ENCODE measurements at regions not wholly inside any gene's neighbourhood (a gene's known extent, or its start where the extent isn't known, plus 50 kb on each side); places are given as distances from the start of the nearest gene placed in this dataset.

DNA sequence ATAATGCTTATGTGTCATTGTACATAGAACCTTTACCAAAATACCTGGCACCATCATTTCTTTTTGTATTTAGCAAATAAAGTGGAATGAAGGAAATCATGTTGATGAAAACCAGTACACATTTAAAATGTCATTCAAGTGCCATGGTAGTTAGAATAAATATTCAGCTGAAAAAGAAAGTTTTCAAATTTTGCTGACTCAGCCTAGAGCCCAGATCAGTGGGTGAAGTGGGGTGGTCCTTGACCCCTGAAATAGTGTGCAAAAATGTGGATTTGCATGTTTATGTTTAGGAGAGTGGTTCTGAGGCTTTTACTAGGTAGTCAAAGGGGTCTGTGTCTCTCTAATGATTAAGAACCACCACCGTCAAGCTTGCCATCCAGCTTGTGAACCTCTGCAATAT is 418.7 kb downstream of the ETNK1 start:
- Histone ChIP-seq H3K36me3 (ENCODE audit: control insufficient read depth, insufficient read depth, low read length) (no peaks in the 10 kb centered on the region), H3K27me3 (ENCODE audit: control insufficient read depth, insufficient read depth, low read length) (no peaks in the 10 kb centered on the region), H3K4me3 (ENCODE audit: low read length) (no peak overlapping the region), H3K9me3 (ENCODE audit: control insufficient read depth, insufficient read depth, low read length) (no peaks in the 10 kb centered on the region), H3K27ac (ENCODE audit: low read length) (no peak overlapping the region), H3K4me1 (ENCODE audit: control insufficient read depth, insufficient read depth, low read length) (no peaks in the 10 kb centered on the region; the same call in 1 of the 2 replicates)
- WGBS (ENCODE audit: insufficient coverage, insufficient read length), result no CpG with 5 or more reads among the region's 1 CpG
- no peak for DNase-seq (ENCODE audit: low read depth, low spot score)

DNA sequence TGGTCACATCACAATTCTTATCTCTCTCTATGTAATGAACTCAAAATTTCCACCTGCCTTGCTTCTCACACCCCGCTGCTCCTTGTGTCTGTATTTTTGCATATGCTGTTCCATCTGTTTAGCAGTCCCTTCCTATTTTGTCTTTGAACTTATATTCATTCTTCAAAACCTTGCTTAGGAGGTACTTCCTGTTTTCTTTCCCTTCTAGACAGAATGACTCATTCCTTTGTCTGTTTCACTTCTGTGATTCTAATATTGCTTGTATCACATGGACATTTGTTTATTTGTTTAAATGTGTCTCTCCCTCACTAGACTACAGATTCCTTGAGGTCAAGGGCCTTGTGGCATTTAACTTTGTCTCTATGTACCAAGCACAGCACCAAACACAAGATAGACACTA is 424.2 kb downstream of the ETNK1 start:
- Histone ChIP-seq H3K36me3 (ENCODE audit: control insufficient read depth, insufficient read depth, low read length) (no peaks in the 10 kb centered on the region), H3K27me3 (ENCODE audit: control insufficient read depth, insufficient read depth, low read length) (no peaks in the 10 kb centered on the region), H3K27ac (ENCODE audit: low read length) (no peak overlapping the region), H3K9me3 (ENCODE audit: control insufficient read depth, insufficient read depth, low read length) (no peaks in the 10 kb centered on the region), H3K4me1 (ENCODE audit: control insufficient read depth, insufficient read depth, low read length) (no peaks in the 10 kb centered on the region), H3K4me3 (ENCODE audit: low read length) (no peak overlapping the region)
- no CpG with 5 or more reads among the region's 1 CpG for WGBS (ENCODE audit: insufficient coverage, insufficient read length)
- no peak for DNase-seq (ENCODE audit: low read depth, low spot score)

DNA sequence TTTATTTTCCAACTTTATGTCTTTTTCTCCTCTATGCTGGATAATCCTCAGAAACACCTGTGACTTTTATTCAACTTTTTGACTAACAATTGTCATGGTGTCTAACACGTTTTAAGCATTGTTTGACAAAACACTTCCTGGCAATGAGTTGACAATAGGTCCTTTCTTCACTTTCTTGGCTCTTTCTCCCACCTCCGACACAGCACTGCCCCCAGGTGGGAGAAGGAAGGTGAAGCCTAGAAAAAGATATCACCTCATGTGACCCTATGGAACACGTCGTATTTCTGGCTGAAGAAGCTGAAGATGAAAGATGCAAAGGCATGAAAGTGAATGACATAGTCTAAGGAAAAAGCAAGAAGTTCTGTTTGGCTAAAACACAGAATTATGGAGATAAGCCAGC is 430.0 kb downstream of the ETNK1 start:
- no CpG with 5 or more reads among the region's 4 CpGs for WGBS (ENCODE audit: insufficient coverage, insufficient read length)
- Histone ChIP-seq H3K4me3 (ENCODE audit: low read length) (no peak overlapping the region), H3K27ac (ENCODE audit: low read length) (no peak overlapping the region), H3K27me3 (ENCODE audit: control insufficient read depth, insufficient read depth, low read length) (no peaks in the 10 kb centered on the region), H3K9me3 (ENCODE audit: control insufficient read depth, insufficient read depth, low read length) (no peaks in the 10 kb centered on the region), H3K36me3 (ENCODE audit: control insufficient read depth, insufficient read depth, low read length) (no peaks in the 10 kb centered on the region), H3K4me1 (ENCODE audit: control insufficient read depth, insufficient read depth, low read length) (no peaks in the 10 kb centered on the region)
- DNase-seq (ENCODE audit: low read depth, low spot score), result peak; percentile 39

DNA sequence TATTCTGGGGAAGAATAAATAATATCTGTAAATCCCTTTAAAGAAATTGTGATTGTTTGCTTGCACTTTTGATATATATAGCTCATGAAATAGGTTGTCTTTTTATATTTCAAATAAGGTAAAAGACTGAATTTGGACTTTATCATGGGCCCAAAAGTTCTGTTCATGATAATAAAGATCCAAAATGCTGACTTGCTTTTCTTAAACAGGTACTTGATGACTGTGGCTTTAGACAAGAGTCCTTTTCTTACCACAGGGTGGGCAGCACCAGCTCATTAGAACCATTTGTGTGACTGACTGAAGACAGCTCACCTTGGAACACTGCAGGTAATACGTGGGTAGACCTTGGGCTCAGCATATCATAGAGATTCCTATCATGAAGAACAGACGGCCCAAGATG is 432.6 kb downstream of the ETNK1 start:
- no CpG with 5 or more reads among the region's 2 CpGs for WGBS (ENCODE audit: insufficient coverage, insufficient read length)
- no peak overlapping the region for H3K27ac ChIP-seq (ENCODE audit: low read length)
- no peaks in the 10 kb centered on the region for H3K36me3 ChIP-seq (ENCODE audit: control insufficient read depth, insufficient read depth, low read length)
- H3K4me3 ChIP-seq (ENCODE audit: low read length), result no peak overlapping the region
- no peaks in the 10 kb centered on the region for H3K27me3 ChIP-seq (ENCODE audit: control insufficient read depth, insufficient read depth, low read length)
- H3K4me1 ChIP-seq (ENCODE audit: control insufficient read depth, insufficient read depth, low read length), result no peaks in the 10 kb centered on the region
- DNase-seq (ENCODE audit: low read depth, low spot score), result no peak
- H3K9me3 ChIP-seq (ENCODE audit: control insufficient read depth, insufficient read depth, low read length), result no peaks in the 10 kb centered on the region

DNA sequence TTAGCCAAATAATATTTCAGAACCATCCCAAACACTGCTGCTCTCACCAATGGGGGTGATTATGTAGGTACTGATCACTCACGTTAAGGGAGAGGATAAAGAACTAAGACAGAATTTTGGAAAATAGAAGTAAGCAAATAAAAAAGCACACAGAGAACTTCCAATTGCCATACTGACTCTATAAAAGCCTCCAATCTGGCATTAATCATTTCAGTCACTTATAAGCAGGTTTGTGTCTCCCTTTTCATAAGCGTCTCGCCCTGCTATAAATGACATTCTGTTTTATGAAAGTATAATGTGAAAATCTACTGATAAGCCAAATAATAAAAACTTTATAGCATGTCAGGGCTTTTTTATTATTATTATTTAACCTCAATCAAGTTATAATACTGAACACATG is 435.2 kb downstream of the ETNK1 start:
- H3K4me3 ChIP-seq (ENCODE audit: low read length), result no peak overlapping the region
- no peaks in the 10 kb centered on the region for H3K36me3 ChIP-seq (ENCODE audit: control insufficient read depth, insufficient read depth, low read length)
- H3K27ac ChIP-seq (ENCODE audit: low read length), result no peak overlapping the region
- no peak for DNase-seq (ENCODE audit: low read depth, low spot score)
- no peaks in the 10 kb centered on the region for H3K4me1 ChIP-seq (ENCODE audit: control insufficient read depth, insufficient read depth, low read length)
- no peaks in the 10 kb centered on the region for H3K9me3 ChIP-seq (ENCODE audit: control insufficient read depth, insufficient read depth, low read length)
- no peaks in the 10 kb centered on the region for H3K27me3 ChIP-seq (ENCODE audit: control insufficient read depth, insufficient read depth, low read length)
- no CpG with 5 or more reads among the region's 3 CpGs for WGBS (ENCODE audit: insufficient coverage, insufficient read length)

DNA sequence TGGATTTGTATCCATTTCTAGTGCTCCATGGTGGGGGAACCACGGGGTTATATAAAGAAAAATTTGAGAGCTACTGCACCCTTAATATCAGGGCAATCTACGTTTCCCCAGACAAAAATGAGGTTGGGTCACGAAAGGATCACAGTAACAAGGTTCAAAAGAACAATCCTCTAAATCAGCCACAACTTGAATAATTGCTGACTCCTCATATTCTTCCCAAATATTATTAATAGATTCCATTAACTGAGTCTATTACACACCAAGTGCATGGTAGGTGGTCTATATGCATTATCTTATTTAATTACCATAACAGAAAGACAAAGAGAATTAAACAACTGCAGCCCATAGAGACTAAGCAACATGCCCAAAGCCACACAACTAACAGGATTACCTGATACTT is 438.2 kb downstream of the ETNK1 start:
- H3K4me3 ChIP-seq (ENCODE audit: low read length), result no peak overlapping the region
- H3K36me3 ChIP-seq (ENCODE audit: control insufficient read depth, insufficient read depth, low read length), result no peaks in the 10 kb centered on the region
- no peak for DNase-seq (ENCODE audit: low read depth, low spot score)
- no peaks in the 10 kb centered on the region for H3K27me3 ChIP-seq (ENCODE audit: control insufficient read depth, insufficient read depth, low read length)
- H3K4me1 ChIP-seq (ENCODE audit: control insufficient read depth, insufficient read depth, low read length), result no peaks in the 10 kb centered on the region
- H3K9me3 ChIP-seq (ENCODE audit: control insufficient read depth, insufficient read depth, low read length), result no peaks in the 10 kb centered on the region
- WGBS (ENCODE audit: insufficient coverage, insufficient read length), result no CpG with 5 or more reads among the region's 3 CpGs
- no peak overlapping the region for H3K27ac ChIP-seq (ENCODE audit: low read length)

DNA sequence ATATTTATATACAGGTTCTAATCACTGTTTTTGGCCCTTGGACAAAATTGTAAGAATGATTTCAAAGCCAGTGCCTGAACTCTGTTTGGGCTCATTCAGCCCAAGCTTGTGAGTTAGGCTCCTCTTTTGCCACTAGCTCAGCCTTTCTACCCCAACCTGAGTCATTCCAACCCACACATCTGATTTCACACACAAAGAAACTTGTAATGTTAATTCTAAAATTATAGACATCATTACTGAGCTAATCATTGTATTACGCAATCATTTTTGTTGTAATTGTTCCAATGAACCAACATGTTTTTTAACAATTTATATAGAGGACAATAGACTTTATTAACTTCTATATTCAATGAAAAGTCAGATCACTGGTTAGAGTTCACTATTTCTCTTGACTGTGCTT is 441.1 kb downstream of the ETNK1 start:
- Histone ChIP-seq H3K4me3 (ENCODE audit: low read length) (no peak overlapping the region), H3K36me3 (ENCODE audit: control insufficient read depth, insufficient read depth, low read length) (no peaks in the 10 kb centered on the region), H3K27me3 (ENCODE audit: control insufficient read depth, insufficient read depth, low read length) (no peaks in the 10 kb centered on the region), H3K4me1 (ENCODE audit: control insufficient read depth, insufficient read depth, low read length) (no peaks in the 10 kb centered on the region), H3K27ac (ENCODE audit: low read length) (no peak overlapping the region), H3K9me3 (ENCODE audit: control insufficient read depth, insufficient read depth, low read length) (no peaks in the 10 kb centered on the region)
- WGBS (ENCODE audit: insufficient coverage, insufficient read length), result no CpG with 5 or more reads among the region's 1 CpG
- DNase-seq (ENCODE audit: low read depth, low spot score), result no peak

DNA sequence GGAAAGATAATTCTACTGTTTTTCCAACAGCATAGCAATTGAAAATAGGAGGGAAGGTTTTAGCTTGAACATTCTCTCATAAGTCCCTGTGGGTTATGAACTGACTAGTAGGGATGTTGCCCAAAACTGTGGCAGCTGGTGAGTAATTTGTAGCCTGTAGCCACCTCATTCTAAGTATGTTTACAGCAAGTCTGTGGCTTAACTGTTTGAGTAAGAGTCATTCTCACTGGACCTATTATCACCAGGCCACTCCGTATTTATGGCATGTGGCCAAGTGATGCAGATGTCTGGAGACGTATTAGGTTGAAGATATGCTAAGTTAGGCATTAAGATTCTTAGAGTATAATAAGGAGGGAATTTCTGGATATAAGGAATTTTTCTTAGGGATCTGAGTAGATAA is 458.3 kb downstream of the ETNK1 start:
- Histone ChIP-seq H3K27me3 (ENCODE audit: control insufficient read depth, insufficient read depth, low read length) (no peaks in the 10 kb centered on the region), H3K4me3 (ENCODE audit: low read length) (no peak overlapping the region), H3K4me1 (ENCODE audit: control insufficient read depth, insufficient read depth, low read length) (no peaks in the 10 kb centered on the region), H3K27ac (ENCODE audit: low read length) (no peak overlapping the region), H3K9me3 (ENCODE audit: control insufficient read depth, insufficient read depth, low read length) (no peaks in the 10 kb centered on the region), H3K36me3 (ENCODE audit: control insufficient read depth, insufficient read depth, low read length) (no peaks in the 10 kb centered on the region)
- no peak for DNase-seq (ENCODE audit: low read depth, low spot score)
- no CpG with 5 or more reads among the region's 2 CpGs for WGBS (ENCODE audit: insufficient coverage, insufficient read length)

DNA sequence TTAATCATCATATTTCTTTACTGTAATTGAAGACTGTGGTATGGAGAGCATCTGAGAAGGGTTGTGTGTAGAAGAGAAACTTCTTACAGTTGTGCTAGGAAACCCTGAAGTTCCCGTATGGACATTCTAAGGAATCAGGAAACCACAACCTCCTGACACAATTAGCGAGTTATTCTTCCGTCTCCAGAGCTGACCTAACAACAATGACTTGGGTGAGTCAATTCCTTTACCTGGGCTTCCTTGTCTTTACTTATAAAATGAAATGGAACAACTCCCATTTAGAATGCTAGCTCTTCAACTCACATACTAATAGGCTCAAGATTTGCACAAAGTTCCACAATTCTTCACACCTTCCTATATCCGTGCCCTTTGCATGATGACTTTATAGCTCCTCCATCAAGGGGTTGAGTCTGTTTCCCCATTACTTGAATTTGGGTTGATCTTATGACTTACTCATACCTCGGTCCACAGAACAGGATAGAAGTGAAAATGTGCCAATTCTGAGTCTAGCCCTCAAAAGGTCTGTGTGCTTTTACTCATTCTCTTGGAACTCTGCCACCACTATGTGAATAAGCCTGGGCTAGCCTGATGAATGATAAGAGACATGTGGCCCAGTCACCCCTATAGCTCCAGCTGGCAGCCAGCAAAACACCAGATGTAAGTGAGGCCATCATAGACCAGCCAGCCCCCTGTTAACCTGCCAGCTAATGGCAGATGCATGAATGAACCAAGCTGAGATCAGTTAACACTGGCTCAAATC is 459.4 kb downstream of the ETNK1 start:
- Histone ChIP-seq H3K9me3 (ENCODE audit: control insufficient read depth, insufficient read depth, low read length) (no peaks in the 10 kb centered on the region), H3K27ac (ENCODE audit: low read length) (no peak overlapping the region), H3K4me1 (ENCODE audit: control insufficient read depth, insufficient read depth, low read length) (no peaks in the 10 kb centered on the region), H3K4me3 (ENCODE audit: low read length) (no peak overlapping the region), H3K36me3 (ENCODE audit: control insufficient read depth, insufficient read depth, low read length) (no peaks in the 10 kb centered on the region), H3K27me3 (ENCODE audit: control insufficient read depth, insufficient read depth, low read length) (no peaks in the 10 kb centered on the region)
- WGBS (ENCODE audit: insufficient coverage, insufficient read length), result no CpG with 5 or more reads among the region's 5 CpGs
- DNase-seq (ENCODE audit: low read depth, low spot score), result no peak

DNA sequence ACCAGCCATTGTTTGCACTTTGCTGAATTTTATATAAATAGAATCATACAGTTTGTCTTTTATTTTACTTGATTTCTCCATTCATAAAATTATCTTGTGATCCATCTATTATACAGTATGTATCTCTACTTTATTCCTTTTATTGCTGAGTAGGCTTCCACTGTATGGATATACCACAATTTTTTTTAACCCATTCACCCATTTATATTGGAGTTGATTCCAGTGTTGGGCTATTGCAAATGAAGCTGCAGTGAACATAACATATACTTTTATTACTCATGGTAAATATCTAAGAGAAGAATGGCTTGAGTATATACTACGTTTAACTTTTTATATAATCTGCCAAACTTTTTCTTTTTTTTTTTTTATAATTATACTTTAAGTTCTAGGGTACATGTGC is 463.6 kb downstream of the ETNK1 start:
- no CpG with 5 or more reads among the region's 1 CpG for WGBS (ENCODE audit: insufficient coverage, insufficient read length)
- no peaks in the 10 kb centered on the region for H3K36me3 ChIP-seq (ENCODE audit: control insufficient read depth, insufficient read depth, low read length)
- no peaks in the 10 kb centered on the region for H3K27me3 ChIP-seq (ENCODE audit: control insufficient read depth, insufficient read depth, low read length)
- H3K27ac ChIP-seq (ENCODE audit: low read length), result no peak overlapping the region
- H3K4me1 ChIP-seq (ENCODE audit: control insufficient read depth, insufficient read depth, low read length), result no peaks in the 10 kb centered on the region
- H3K9me3 ChIP-seq (ENCODE audit: control insufficient read depth, insufficient read depth, low read length), result no peaks in the 10 kb centered on the region
- no peak for DNase-seq (ENCODE audit: low read depth, low spot score)
- H3K4me3 ChIP-seq (ENCODE audit: low read length), result no peak overlapping the region

DNA sequence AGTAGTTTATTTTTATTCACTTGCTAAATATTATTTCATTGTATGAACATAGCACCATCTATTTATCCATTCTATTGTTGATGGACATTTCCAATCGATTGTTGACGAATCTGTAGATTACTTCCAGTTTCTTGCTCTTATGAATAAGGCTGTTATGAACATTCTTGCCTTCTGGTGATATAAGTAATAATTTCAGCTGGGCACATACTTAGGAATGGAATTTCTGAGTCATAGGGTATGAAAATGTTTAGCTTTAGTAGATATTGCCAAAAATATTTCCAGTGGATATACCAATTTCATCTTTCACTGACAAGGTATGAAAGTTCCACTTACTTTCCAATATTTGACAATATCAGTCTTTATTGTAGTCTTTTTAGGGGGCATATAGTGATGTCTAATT is 468.5 kb downstream of the ETNK1 start:
- no CpG with 5 or more reads among the region's 2 CpGs for WGBS (ENCODE audit: insufficient coverage, insufficient read length)
- H3K27me3 ChIP-seq (ENCODE audit: control insufficient read depth, insufficient read depth, low read length), result no peaks in the 10 kb centered on the region
- no peaks in the 10 kb centered on the region for H3K4me1 ChIP-seq (ENCODE audit: control insufficient read depth, insufficient read depth, low read length)
- no peaks in the 10 kb centered on the region for H3K36me3 ChIP-seq (ENCODE audit: control insufficient read depth, insufficient read depth, low read length)
- H3K27ac ChIP-seq (ENCODE audit: low read length), result no peak overlapping the region
- no peak overlapping the region for H3K4me3 ChIP-seq (ENCODE audit: low read length)
- no peak for DNase-seq (ENCODE audit: low read depth, low spot score)
- H3K9me3 ChIP-seq (ENCODE audit: control insufficient read depth, insufficient read depth, low read length), result no peaks in the 10 kb centered on the region
